ENCODE measurements at regions not wholly inside any gene's neighbourhood (a gene's known extent, or its start where the extent isn't known, plus 50 kb on each side); places are given as distances from the start of the nearest gene placed in this dataset.

GRCh38 chrX:1784773-1785172, 169.9 kb downstream of the ASMT start:
- TF ChIP-seq POLR2AphosphoS5 (IDR thresholded peaks at IDR 0.05; ENCODE audit: low read depth, low read length), result no peak
- no peak for TF ChIP-seq POLR2A (IDR thresholded peaks at IDR 0.05; ENCODE audit: control extremely low read depth in 1 of 2, low read depth in 2 of 2, low read length in 2 of 2)
- TF ChIP-seq CTCF (IDR thresholded peaks at IDR 0.05; ENCODE audit: control extremely low read depth in 1 of 3, insufficient read depth in 1 of 3, low read depth in 1 of 3, low read length in 3 of 3), result peak in 2 of 3 experiments; percentile 20 to 58; a peak in 2 of 4 replicates
- TF ChIP-seq MAFK (IDR thresholded peaks at IDR 0.05; ENCODE audit: low read depth, low read length), result no peak
- no peak for TF ChIP-seq GABPA (IDR thresholded peaks at IDR 0.05; ENCODE audit: borderline replicate concordance, insufficient read depth, low read length)
- TF ChIP-seq USF2 (IDR thresholded peaks at IDR 0.05; ENCODE audit: low read length), result no peak
- TF ChIP-seq ATF2 (IDR thresholded peaks at IDR 0.05; ENCODE audit: low read length), result no peak
- TF ChIP-seq EZH2 (IDR thresholded peaks at IDR 0.05; ENCODE audit: low read depth, low read length, severe bottlenecking), result no peak
- TF ChIP-seq RAD21 (IDR thresholded peaks at IDR 0.05 in 1 of 2, conservative IDR thresholded peaks at IDR 0.05 in 1 of 2; ENCODE audit: low read depth in 2 of 2, low read length in 2 of 2), result peak; percentile 18 to 38; a peak in 2 of 4 replicates
- no peak for TF ChIP-seq SIRT6 (IDR thresholded peaks at IDR 0.05; ENCODE audit: low read length)
- TF ChIP-seq EP300 (IDR thresholded peaks at IDR 0.05; ENCODE audit: borderline replicate concordance in 1 of 2, low read depth in 2 of 2, low read length in 2 of 2), result no peak
- TF ChIP-seq TAF7 (optimal IDR thresholded peaks at IDR 0.05; ENCODE audit: borderline replicate concordance, low read depth, low read length), result no peak

All from H1 (cell line).